Hippocampal formation (tissue), 2 donors: ENCODE measurements at regions not wholly inside any gene's neighbourhood (a gene's known extent, or its start where the extent isn't known, plus 50 kb on each side); places are given as distances from the start of the nearest gene placed in this dataset.
A peak's percentile ranks its signal among the peaks of the same experiment; 100 is the strongest.

Source experiments
- DNase-seq, 2 donors: peaks; one replicate each; lab custom pipeline; 2025; lab: John Stamatoyannopoulos, UW

DNA sequence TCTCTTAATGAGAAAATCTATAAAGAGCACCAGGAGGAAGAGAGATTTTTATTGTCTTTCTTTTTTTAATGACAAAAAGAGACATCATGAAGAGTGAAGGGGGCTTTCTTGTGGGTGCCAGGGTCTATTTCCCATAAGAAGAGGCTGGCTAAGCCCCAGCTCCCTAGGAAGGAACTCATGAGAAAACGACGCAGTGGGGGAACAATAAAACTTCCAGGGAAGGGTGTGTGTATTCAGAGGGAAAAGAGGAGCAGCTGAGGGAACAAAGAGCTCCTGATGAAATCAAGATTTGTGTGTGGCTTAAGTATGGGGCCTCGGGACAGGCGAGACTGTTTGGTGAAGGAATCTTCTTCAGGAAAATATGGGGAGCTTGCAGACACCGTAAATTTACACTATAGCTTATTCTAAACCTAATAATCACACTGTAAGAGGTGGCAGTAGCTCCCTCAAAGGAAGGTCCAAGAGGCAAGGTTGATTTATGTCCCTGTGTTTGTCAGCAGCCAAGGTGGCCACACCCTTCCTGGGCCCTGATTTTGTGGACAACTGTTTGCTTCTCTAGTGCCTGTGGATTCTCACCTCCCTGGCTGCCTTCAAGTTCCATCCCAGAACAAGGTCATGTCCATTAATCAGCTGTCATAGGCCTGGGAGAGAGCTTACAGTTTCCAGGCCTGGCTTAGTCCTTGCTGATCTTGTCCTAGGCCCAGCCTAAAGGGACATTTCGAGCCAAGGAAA lies 615.7 kb downstream of the INSC start:
- DNase-seq, result no peak

- DNase-seq, result no peak
Measured at GRCh38 chr11:15730995-15731385, 616.3 kb downstream of the INSC start.

DNA sequence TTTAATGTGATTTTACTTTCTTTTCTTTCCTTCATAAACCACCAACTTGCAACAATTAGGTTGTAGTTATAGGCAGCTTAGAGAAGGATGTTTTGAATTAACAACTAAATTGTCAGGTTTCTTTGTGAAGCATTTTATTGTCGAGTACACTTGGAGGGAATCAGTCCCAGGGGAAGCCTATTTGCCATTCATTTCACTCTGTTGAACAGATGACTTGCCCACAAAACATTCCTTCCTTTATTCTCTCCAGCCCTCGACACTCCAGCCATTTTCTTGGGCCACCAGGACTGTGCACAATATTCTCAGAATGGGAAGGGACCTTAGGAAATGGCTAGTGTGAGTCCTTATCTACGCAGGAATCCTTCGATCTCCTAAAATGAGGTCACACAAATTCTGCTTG lies 620.6 kb downstream of the SOX6 start:
- no peak for DNase-seq

DNA sequence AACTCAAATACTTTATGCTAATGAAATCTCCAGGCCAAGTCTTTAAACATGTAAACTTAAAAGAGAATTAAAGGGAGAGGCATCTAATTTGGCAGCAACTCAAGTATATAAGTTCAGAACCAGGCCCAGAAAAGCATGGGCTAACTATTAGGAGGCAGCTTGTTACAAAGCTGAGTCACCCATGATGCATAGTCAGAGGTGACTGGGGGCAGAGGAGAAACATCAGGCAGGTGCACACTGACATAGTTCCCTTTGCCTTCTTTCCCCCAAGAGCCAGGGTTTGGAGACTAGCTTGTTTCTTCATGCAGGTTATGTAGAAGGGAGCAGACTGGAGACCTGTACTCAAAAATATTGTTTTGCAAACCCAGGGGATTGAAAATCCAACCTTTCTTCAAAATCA lies 619.0 kb downstream of the SOX6 start:
- DNase-seq, result no peak

DNA sequence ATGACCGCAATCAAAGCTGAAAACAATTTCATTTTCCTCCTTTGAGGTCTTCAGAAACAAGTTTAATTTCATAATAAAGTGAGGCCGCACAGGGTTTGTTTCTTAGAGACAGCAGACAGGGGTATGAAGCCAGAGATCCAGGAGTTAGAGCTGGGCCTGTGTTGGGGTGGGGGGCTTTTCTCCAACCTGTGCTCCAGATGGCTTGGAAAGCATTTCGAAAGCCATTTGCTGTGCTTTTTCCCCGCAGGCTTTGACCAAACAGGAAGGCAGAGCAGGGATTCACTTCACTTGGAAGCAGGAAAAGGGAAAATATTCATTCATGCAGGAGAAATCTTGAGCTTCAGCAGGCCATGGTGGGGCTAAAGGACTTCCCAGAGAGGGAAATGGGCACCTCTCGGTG lies 617.4 kb downstream of the SOX6 start:
- DNase-seq, result no peak

DNA sequence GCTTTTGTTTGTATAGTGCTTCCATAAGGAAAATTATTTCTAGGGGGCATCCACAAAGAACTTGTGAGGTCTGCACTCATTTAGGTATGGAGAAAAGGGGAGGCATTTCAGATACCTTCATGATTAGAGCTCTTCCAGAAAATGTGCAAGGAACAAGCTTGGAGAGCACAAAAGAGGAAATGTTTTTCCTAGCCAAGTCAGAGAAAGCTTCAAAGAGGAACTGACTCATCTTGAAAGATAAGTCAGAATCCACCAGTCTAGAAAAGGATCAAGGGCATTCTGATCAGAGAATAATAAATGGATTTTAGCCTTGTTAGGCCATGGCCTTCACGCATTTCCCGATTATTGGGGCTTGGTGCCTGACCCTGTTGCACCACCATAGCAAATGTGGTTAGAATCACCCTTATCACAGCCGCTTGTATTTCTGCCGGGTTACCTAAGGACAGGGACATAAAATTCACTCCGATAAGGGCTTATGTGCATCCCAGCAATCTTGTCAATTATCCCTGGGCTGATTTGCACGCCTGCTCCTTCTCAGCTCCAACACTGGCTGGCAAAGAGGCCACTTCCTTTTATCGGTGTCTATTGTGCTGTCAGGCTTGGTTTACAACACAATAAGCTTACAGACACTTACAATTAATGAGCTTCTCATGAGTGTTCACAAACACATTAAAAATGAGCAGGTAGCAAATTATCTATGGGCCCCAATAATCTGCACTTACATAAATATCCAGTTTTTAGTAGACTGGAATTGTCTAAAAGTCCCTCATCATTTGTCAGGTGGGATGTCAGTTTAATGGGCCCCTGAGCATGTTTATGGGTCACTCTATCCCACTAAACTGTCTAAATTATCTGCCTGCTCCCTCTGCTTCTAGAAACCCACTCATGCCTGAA lies 613.5 kb downstream of the SOX6 start:
- no peak for DNase-seq

- no peak for DNase-seq
Measured at GRCh38 chr11:15744693-15745092, 611.7 kb downstream of the SOX6 start.

DNA sequence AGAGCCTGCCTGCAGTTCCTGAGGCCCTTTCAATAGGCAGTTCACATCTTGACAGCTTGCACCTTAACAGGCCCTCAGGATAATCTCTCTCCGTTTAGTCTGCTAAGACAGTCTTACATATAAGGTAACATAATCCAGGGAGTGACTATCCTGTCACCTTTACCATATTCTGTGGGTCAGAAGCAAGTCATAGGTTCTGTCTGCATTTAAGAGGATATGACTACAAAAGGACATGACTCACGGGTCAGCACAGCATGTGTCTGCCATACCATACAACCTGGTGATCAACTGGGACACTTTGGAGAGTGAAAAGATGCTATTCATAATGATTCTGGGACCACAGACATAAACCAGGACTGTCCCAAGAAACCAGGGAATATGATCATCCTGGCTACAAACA lies 611.1 kb downstream of the SOX6 start:
- DNase-seq, result no peak

- DNase-seq, result no peak
Measured at GRCh38 chr11:15747671-15748070, 608.7 kb downstream of the SOX6 start.

DNA sequence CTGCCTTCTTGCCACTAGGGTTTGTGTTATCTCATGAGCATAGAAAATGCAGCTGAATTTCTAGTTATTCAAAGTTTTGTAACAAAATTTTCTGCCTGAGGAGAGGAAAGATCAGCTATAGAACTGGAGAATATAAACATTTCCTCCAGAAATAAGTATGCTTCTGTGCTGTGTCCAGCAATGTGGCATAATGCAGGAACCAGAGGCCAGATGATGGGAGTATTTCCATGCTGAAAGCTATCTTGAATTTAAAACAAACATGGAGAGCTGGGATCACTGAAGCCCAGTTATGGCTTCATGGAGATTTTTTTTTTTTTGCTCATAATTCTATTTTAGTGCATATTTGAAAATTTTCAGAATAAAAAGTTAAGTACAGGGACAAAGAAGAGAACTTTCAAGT lies 608.2 kb downstream of the SOX6 start:
- DNase-seq, result no peak

GRCh38 chr11:15748741-15749140 lies 607.6 kb downstream of the SOX6 start:
- DNase-seq, result no peak

DNA sequence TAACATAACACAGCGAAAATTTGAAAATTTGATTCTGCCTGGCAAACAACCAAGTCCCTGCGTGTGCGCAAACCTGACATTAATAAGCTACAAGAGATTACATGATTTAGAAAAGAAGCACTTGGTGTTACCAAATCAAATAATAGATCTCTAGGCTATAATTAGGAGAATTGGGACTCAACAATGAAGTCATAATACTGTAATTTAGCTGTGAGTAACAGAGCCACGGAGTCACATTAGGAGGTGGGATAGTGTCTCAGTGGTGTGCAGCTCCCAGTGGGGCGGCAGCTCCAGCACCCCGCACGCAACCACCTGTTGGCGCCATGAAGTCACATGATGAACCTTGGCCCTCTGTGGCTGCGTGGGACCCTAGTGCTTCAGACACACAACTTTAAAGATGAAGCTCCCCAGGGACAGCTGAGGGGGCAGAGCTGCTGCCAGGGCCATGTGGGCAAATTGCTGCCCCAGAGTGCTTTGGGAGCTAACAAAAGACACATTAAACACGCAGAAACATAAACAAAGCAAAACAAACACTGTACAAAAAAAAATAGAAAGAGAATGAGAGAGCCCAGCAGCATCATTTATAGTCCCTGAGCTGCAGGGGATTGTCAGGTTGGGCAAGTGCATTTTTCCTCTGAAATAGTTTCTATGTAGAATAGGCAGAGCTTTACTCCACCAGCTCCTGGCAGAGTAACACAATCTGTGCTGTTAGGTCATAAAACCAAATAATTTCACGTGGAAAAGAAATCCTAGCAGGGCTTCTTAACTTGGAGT lies 605.6 kb downstream of the SOX6 start:
- DNase-seq, result no peak

DNA sequence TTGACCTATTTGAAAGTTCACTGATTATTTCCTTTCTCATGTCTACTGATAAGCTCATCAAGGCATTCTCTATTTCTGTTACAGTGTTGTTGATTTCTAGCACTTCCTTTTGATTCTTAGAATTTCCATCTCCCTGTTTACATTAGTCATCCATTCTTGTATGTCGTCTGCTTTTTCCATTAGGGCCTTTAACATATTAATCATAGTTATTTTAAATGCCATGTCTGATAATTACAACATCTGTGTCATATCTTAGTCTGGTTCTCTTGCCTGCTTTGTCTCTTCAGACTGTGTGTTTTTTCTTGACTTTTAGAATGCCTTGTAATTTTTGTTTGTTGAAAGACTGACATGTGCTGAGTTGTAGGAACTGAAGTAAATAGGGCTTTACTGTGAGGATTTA lies 602.1 kb downstream of the SOX6 start:
- DNase-seq, result no peak

DNA sequence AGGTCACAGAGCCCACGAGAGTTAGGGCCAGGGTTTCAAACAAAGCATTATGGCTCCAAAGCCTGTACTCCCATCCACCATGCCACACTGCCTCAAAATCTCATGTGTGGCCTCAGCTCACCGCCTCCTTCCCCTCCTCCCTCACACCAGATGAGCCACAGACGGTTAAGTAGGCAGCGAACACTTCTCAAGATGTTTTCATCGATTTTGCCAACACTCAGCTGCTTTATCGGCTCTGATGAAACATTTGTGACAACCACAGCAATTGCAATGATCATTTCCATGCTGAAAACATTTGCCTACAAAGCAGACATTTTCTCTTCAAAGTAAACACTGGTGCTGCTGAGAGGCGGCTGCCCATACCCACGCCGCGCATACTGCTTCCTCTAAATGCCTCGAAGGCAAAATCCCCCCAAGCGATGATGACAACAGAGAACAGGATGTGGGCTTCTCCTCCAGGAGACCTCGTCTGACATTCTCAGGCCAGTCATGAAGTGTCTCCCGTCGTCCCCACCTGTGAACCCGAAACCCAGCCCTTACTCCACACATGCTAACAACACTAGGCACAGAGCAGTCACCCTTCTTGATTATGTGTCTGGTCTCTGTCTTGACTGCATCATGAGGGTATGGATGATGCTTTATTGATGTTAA lies 599.2 kb downstream of the SOX6 start:
- no peak for DNase-seq

DNA sequence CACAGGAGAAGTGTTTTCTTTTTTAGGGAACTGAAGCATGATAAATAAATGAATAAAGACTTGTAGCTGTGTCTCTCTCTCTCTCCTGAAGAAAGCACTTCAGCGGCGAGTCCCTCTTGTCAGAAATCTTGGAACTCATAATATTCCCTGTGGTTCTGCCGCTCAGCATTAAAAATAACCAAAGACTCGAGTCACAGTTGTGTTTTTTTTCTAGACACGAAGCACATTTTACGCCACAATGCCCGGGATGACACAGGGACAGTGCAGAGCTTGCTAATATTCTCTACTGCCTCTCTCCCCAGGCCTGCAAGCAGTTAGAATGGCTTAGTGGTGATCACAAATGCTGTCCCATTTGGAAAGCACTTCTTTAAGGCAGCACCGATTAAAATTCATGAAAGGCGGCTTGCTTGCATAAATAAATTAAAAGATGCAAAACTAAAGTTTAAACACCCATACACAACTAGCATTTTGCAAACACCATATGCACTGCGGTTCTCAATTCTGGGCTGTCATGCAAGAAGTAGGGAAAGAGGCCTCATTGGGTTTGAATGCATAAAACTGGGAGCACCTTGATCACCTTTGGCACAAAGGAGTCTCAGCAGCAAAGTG lies 597.4 kb downstream of the SOX6 start:
- peak in 1 of 2 donors; percentile 14 for DNase-seq

GRCh38 chr11:15761235-15761634 lies 595.1 kb downstream of the SOX6 start:
- DNase-seq, result no peak

GRCh38 chr11:15764326-15764725 lies 592.0 kb downstream of the SOX6 start:
- DNase-seq, result no peak

DNA sequence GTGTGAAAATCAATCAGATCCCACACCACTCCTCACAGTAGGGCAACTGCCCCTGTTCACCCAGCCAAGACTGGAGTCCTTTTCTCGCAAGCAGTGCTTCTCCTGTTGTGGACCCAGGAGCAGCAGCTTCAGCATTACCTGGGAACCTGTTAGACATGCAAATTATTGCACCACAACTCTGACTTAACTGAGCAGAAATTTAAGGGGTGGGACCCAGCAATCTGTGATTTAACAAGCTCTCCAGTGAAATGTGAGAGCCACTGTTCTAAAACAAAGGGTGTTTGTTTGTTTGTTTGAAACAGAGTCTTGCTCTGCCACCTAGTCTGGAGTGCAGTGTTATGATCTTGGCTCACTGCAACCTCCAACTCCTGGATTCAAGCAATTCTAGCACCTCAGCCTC lies 591.4 kb downstream of the SOX6 start:
- DNase-seq, result no peak

DNA sequence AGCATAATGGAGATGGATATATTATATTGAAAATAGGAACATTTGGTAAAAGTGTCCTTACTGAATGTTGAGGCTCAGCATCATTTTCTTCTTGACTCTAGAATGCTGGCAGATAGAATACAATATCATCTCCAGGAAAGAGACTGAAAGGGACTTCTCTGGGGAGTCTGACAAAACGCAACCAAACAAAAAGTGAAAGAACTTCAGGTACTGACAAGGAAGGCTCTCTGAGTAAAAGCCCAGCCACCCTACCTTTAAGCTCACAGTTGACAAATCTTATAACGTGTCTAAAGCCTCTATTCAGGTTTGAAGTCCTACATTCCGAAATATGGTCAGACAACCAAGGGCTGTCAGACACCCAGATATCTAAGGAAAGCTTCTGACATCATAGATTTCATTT lies 590.8 kb downstream of the SOX6 start:
- DNase-seq, result no peak

- no peak for DNase-seq
Measured at GRCh38 chr11:15768321-15768720, 588.0 kb downstream of the SOX6 start.

DNA sequence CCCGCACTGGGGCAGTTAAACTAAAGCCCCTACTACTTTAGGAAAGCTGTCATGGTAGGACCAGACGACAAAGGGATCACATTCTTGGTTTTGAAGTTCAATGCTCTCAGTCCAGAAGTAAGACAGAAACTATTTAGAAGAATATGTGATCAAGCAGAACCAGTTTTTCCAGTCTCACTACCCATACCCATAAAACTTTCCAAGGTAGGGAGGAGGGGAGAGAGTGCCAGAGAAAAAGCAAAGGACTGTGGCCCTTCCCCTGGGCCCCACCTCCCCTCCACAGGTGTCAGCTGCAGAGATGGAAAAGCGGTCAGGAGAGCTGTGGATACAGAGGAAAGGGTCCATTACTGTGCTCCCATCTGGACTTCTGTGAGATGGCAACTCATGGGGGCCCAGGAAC lies 587.1 kb downstream of the SOX6 start:
- no peak for DNase-seq
